ENCODE measurements at regions not wholly inside any gene's neighbourhood (a gene's known extent, or its start where the extent isn't known, plus 50 kb on each side); places are given as distances from the start of the nearest gene placed in this dataset.
"Not testable (repeated sequence)": the region's sequence is repeated elsewhere in the genome, so short reads cannot be mapped to it uniquely, and the experiment has no call there.

GRCh38 chr10:8314486-8314885 lies 260.0 kb downstream of the GATA3 start:
- H3K4me3 ChIP-seq (replicated peaks in 1 of 3), result no peak overlapping the region
- no peaks in the 10 kb centered on the region for H3K36me3 ChIP-seq
- TF ChIP-seq CTCF (IDR thresholded peaks at IDR 0.05) (no peak), POLR2A (IDR thresholded peaks at IDR 0.05) (no peak)
- intact Hi-C loops (cut with DNase I), result no loop called here
- 88 to 92% methylated on average over 5 of the region's 5 CpGs for WGBS, 2 donors
- H3K9me3 ChIP-seq, result no peaks in the 10 kb centered on the region
- H3K27me3 ChIP-seq, result no peaks in the 10 kb centered on the region
- H3K4me1 ChIP-seq, result no peaks in the 10 kb centered on the region
- no peak for DNase-seq
- H3K27ac ChIP-seq, result no peak overlapping the region

- H3K27me3 ChIP-seq, result no peaks in the 10 kb centered on the region
- TF ChIP-seq CTCF (IDR thresholded peaks at IDR 0.05), result no peak
- TF ChIP-seq POLR2A (IDR thresholded peaks at IDR 0.05), result no peak
- intact Hi-C loops (cut with DNase I), result no loop called here
- no peak overlapping the region for H3K27ac ChIP-seq
- H3K9me3 ChIP-seq, result no peaks in the 10 kb centered on the region
- no peak for DNase-seq
- no peak overlapping the region for H3K4me3 ChIP-seq (replicated peaks in 1 of 3)
- no peaks in the 10 kb centered on the region for H3K4me1 ChIP-seq
- WGBS, 2 donors, result 45 to 48% methylated on average over 1 of the region's 1 CpG
- no peaks in the 10 kb centered on the region for H3K36me3 ChIP-seq
Measured at GRCh38 chr10:8315619-8316021, 261.1 kb downstream of the GATA3 start.

- DNase-seq, result no peak
Measured at GRCh38 chr10:8316284-8316683, 261.8 kb downstream of the GATA3 start.

GRCh38 chr10:8318429-8318828 lies 263.9 kb downstream of the GATA3 start:
- H3K27ac ChIP-seq; H3K4me3 ChIP-seq (replicated peaks in 1 of 3); intact Hi-C loops (cut with DNase I); DNase-seq; H3K9me3 ChIP-seq; H3K4me1 ChIP-seq; H3K36me3 ChIP-seq; H3K27me3 ChIP-seq: not testable (repeated sequence)
- 98% methylated on average over 3 of the region's 3 CpGs for WGBS, 2 donors

More at GRCh38 chr10:8316284-8316683, 261.8 kb downstream of the GATA3 start:
- no peaks in the 10 kb centered on the region for H3K27me3 ChIP-seq
- H3K9me3 ChIP-seq, result no peaks in the 10 kb centered on the region
- no peak overlapping the region for H3K27ac ChIP-seq
- no peak for TF ChIP-seq POLR2A (IDR thresholded peaks at IDR 0.05)
- no peak for TF ChIP-seq CTCF (IDR thresholded peaks at IDR 0.05)
- H3K36me3 ChIP-seq, result no peaks in the 10 kb centered on the region
- H3K4me1 ChIP-seq, result no peaks in the 10 kb centered on the region
- no peak overlapping the region for H3K4me3 ChIP-seq (replicated peaks in 1 of 3)
- WGBS, 2 donors, result 74 to 81% methylated on average over 6 of the region's 6 CpGs
- intact Hi-C loops (cut with DNase I), result no loop called here

GRCh38 chr10:8318956-8319355 lies 264.5 kb downstream of the GATA3 start:
- Histone ChIP-seq H3K4me3 (replicated peaks in 1 of 3) (no peak overlapping the region), H3K27ac (no peak overlapping the region), H3K27me3 (no peaks in the 10 kb centered on the region), H3K9me3 (no peaks in the 10 kb centered on the region), H3K36me3 (no peaks in the 10 kb centered on the region), H3K4me1 (peaks cover 6 to 9% of the 10 kb centered on the region in 2 donors)
- intact Hi-C loops (cut with DNase I), result no loop called here
- no peak for DNase-seq
- TF ChIP-seq CTCF (IDR thresholded peaks at IDR 0.05) (no peak), POLR2A (IDR thresholded peaks at IDR 0.05) (no peak)
- 80 to 83% methylated on average over 2 of the region's 2 CpGs for WGBS, 2 donors

- TF ChIP-seq POLR2A (IDR thresholded peaks at IDR 0.05) (no peak), CTCF (IDR thresholded peaks at IDR 0.05) (no peak)
- Histone ChIP-seq H3K36me3 (no peaks in the 10 kb centered on the region), H3K9me3 (no peaks in the 10 kb centered on the region), H3K27ac (no peak overlapping the region), H3K27me3 (no peaks in the 10 kb centered on the region), H3K4me3 (replicated peaks in 1 of 3) (no peak overlapping the region), H3K4me1 (peaks cover 6 to 9% of the 10 kb centered on the region in 2 donors)
- no peak for DNase-seq
- intact Hi-C loops (cut with DNase I), result no loop called here
Measured at GRCh38 chr10:8319704-8320103, 265.2 kb downstream of the GATA3 start.

All from thyroid gland (tissue), 4 donors.